ENCODE measurements at regions not wholly inside any gene's neighbourhood (a gene's known extent, or its start where the extent isn't known, plus 50 kb on each side); places are given as distances from the start of the nearest gene placed in this dataset.
"Not testable (repeated sequence)": the region's sequence is repeated elsewhere in the genome, so short reads cannot be mapped to it uniquely, and the experiment has no call there.

- TF ChIP-seq POLR2A (IDR thresholded peaks at IDR 0.05) (no peak), CTCF (IDR thresholded peaks at IDR 0.05) (no peak)
- no peak for DNase-seq
- Histone ChIP-seq H3K36me3 (no peaks in the 10 kb centered on the region), H3K27me3 (no peaks in the 10 kb centered on the region), H3K4me1 (no peaks in the 10 kb centered on the region), H3K27ac (no peak overlapping the region), H3K9me3 (no peaks in the 10 kb centered on the region), H3K4me3 (no peak overlapping the region)
These were observed 274.6 kb upstream of the ZNF32 start for GRCh38 chr10:43923328-43923727.

- DNase-seq, result no peak
- Histone ChIP-seq H3K36me3 (no peaks in the 10 kb centered on the region), H3K4me3 (no peak overlapping the region), H3K4me1 (no peaks in the 10 kb centered on the region), H3K27ac (no peak overlapping the region), H3K9me3 (no peaks in the 10 kb centered on the region), H3K27me3 (no peaks in the 10 kb centered on the region)
- no peak for TF ChIP-seq POLR2A (IDR thresholded peaks at IDR 0.05)
- TF ChIP-seq CTCF (IDR thresholded peaks at IDR 0.05), result no peak
These were observed 273.9 kb upstream of the ZNF32 start for GRCh38 chr10:43922335-43923280.

DNA sequence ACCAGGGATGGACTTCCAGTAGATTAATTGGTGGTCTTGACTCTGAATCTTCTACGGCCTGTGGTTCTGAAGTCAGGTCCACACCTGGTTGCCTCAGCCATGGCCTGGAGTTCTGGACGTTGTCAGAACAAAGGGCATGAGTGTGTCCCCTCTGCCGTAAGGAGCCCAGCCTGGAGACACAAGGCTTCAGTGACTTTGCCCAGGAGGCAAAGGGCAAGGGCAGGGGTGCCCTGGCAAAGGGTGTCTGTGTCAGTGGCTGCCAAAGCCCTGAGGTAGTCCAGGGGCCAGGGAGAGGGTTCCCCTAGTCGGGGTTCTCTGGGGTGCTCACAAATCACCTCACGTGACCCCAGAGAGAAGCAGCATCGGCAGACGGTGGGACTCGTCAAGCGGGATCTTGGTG lies 273.2 kb upstream of the ZNF32 start:
- no peaks in the 10 kb centered on the region for H3K4me1 ChIP-seq
- no peak for DNase-seq
- H3K27me3 ChIP-seq, result no peaks in the 10 kb centered on the region
- H3K27ac ChIP-seq, result no peak overlapping the region
- no peak overlapping the region for H3K4me3 ChIP-seq
- no peaks in the 10 kb centered on the region for H3K9me3 ChIP-seq
- no peaks in the 10 kb centered on the region for H3K36me3 ChIP-seq
- no peak for TF ChIP-seq POLR2A (IDR thresholded peaks at IDR 0.05)
- TF ChIP-seq CTCF (IDR thresholded peaks at IDR 0.05), result no peak

DNA sequence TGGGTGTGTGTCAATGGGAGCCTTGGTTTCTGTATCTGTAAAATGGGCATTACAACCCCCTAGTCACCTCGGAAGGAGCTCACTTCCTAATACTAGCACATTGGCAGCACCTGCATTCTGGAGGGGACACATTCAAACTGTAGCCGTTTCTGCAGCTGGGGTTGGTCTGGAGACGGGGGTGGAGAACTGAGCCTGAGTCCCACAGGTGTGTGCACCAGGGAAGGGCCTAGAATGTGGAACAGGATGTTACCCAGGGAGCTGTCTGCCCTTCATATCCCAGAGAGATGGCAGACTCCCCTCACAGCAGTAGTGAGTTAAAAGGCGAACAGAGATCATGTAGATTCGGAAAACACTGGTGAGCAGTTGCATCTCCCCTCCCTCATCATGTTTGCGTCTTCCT lies 272.8 kb upstream of the ZNF32 start:
- H3K27me3 ChIP-seq, result no peaks in the 10 kb centered on the region
- H3K27ac ChIP-seq, result no peak overlapping the region
- no peak overlapping the region for H3K4me3 ChIP-seq
- no peaks in the 10 kb centered on the region for H3K9me3 ChIP-seq
- no peak for DNase-seq
- no peaks in the 10 kb centered on the region for H3K4me1 ChIP-seq
- TF ChIP-seq CTCF (IDR thresholded peaks at IDR 0.05) (no peak), POLR2A (IDR thresholded peaks at IDR 0.05) (no peak)
- no peaks in the 10 kb centered on the region for H3K36me3 ChIP-seq

- H3K9me3 ChIP-seq, H3K27me3 ChIP-seq, H3K4me1 ChIP-seq, H3K27ac ChIP-seq, DNase-seq, H3K36me3 ChIP-seq, H3K4me3 ChIP-seq: not testable (repeated sequence)
These were observed 271.6 kb upstream of the ZNF32 start for GRCh38 chr10:43920236-43920758.

GRCh38 chr10:43913676-43914235 lies 265.1 kb upstream of the ZNF32 start:
- no peaks in the 10 kb centered on the region for H3K36me3 ChIP-seq
- no peak for DNase-seq
- no peak overlapping the region for H3K27ac ChIP-seq
- H3K4me1 ChIP-seq, result peaks cover 0 to 8% (median 0%) of the 10 kb centered on the region in 4 donors
- TF ChIP-seq POLR2A (IDR thresholded peaks at IDR 0.05) (no peak), CTCF (IDR thresholded peaks at IDR 0.05) (no peak)
- no peaks in the 10 kb centered on the region for H3K27me3 ChIP-seq
- H3K9me3 ChIP-seq, result no peaks in the 10 kb centered on the region
- no peak overlapping the region for H3K4me3 ChIP-seq
